ENCODE measurements at regions not wholly inside any gene's neighbourhood (a gene's known extent, or its start where the extent isn't known, plus 50 kb on each side); places are given as distances from the start of the nearest gene placed in this dataset.

- TF ChIP-seq, protein P1, sequence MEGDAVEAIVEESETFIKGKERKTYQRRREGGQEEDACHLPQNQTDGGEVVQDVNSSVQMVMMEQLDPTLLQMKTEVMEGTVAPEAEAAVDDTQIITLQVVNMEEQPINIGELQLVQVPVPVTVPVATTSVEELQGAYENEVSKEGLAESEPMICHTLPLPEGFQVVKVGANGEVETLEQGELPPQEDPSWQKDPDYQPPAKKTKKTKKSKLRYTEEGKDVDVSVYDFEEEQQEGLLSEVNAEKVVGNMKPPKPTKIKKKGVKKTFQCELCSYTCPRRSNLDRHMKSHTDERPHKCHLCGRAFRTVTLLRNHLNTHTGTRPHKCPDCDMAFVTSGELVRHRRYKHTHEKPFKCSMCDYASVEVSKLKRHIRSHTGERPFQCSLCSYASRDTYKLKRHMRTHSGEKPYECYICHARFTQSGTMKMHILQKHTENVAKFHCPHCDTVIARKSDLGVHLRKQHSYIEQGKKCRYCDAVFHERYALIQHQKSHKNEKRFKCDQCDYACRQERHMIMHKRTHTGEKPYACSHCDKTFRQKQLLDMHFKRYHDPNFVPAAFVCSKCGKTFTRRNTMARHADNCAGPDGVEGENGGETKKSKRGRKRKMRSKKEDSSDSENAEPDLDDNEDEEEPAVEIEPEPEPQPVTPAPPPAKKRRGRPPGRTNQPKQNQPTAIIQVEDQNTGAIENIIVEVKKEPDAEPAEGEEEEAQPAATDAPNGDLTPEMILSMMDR (conservative IDR thresholded peaks at IDR 0.05; ENCODE audit: low read length), result no peak
- TF ChIP-seq EZH2phosphoT487 (IDR thresholded peaks at IDR 0.05; ENCODE audit: borderline replicate concordance), result no peak
Observed at GRCh38 chr2:36190097-36190496, 165.5 kb upstream of the CRIM1 start.
